ENCODE measurements at regions not wholly inside any gene's neighbourhood (a gene's known extent, or its start where the extent isn't known, plus 50 kb on each side); places are given as distances from the start of the nearest gene placed in this dataset.
"Not testable (repeated sequence)": the region's sequence is repeated elsewhere in the genome, so short reads cannot be mapped to it uniquely, and the experiment has no call there.

- no peaks in the 10 kb centered on the region for H3K9me3 ChIP-seq (ENCODE audit: control insufficient read depth, insufficient read depth, low read length)
These were observed 1240.9 kb downstream of the CDH11 start for GRCh38 chr16:63880948-63881347.

GRCh38 chr16:63877401-63877800, 1244.5 kb downstream of the CDH11 start:
- TF ChIP-seq EZH2phosphoT487 (IDR thresholded peaks at IDR 0.05; ENCODE audit: borderline replicate concordance, low read length) (no peak), CTCF (IDR thresholded peaks at IDR 0.05; ENCODE audit: low read depth, low read length, poor library complexity, severe bottlenecking) (no peak)
- Histone ChIP-seq H4K20me1 (ENCODE audit: control insufficient read depth, insufficient read depth, low read depth, low read length) (no peaks in the 10 kb centered on the region), H3F3A (ENCODE audit: control insufficient read depth, insufficient read depth) (no peaks in the 10 kb centered on the region), H3K9me3 (ENCODE audit: control insufficient read depth, insufficient read depth, low read length) (no peaks in the 10 kb centered on the region), H3K4me1 (ENCODE audit: control insufficient read depth, low read length) (no peaks in the 10 kb centered on the region), H3K4me2 (ENCODE audit: low read length) (no peak overlapping the region), H3K4me3 (ENCODE audit: low read length) (no peak overlapping the region), H3K27ac (ENCODE audit: low read depth, low read length) (no peak overlapping the region), H3K79me2 (ENCODE audit: control insufficient read depth, low read length) (no peaks in the 10 kb centered on the region), H3K9me2 (replicated peaks; ENCODE audit: control insufficient read depth, low read length) (no peaks in the 10 kb centered on the region), H3K27me3 (ENCODE audit: control insufficient read depth, low read length) (no peaks in the 10 kb centered on the region), H3K36me3 (ENCODE audit: control insufficient read depth, low read length) (no peaks in the 10 kb centered on the region)

More at GRCh38 chr16:63880948-63881347, 1240.9 kb downstream of the CDH11 start:
- TF ChIP-seq EZH2phosphoT487 (IDR thresholded peaks at IDR 0.05; ENCODE audit: borderline replicate concordance, low read length) = no peak
- no peak for TF ChIP-seq CTCF (IDR thresholded peaks at IDR 0.05; ENCODE audit: low read depth, low read length, poor library complexity, severe bottlenecking)
- H4K20me1 ChIP-seq (ENCODE audit: control insufficient read depth, insufficient read depth, low read depth, low read length) = no peaks in the 10 kb centered on the region
- H3K36me3 ChIP-seq (ENCODE audit: control insufficient read depth, low read length) = no peaks in the 10 kb centered on the region
- no peaks in the 10 kb centered on the region for H3K9me2 ChIP-seq (replicated peaks; ENCODE audit: control insufficient read depth, low read length)
- no peak overlapping the region for H3K4me3 ChIP-seq (ENCODE audit: low read length)
- no peaks in the 10 kb centered on the region for H3K4me1 ChIP-seq (ENCODE audit: control insufficient read depth, low read length)
- H3F3A ChIP-seq (ENCODE audit: control insufficient read depth, insufficient read depth) = no peaks in the 10 kb centered on the region
- H3K27me3 ChIP-seq (ENCODE audit: control insufficient read depth, low read length) = no peaks in the 10 kb centered on the region
- no peak overlapping the region for H3K4me2 ChIP-seq (ENCODE audit: low read length)
- H3K79me2 ChIP-seq (ENCODE audit: control insufficient read depth, low read length) = no peaks in the 10 kb centered on the region
- no peak overlapping the region for H3K27ac ChIP-seq (ENCODE audit: low read depth, low read length)

GRCh38 chr16:63876103-63876502, 1245.8 kb downstream of the CDH11 start:
- H3K4me3 ChIP-seq (ENCODE audit: low read length) = no peak overlapping the region
- H4K20me1 ChIP-seq (ENCODE audit: control insufficient read depth, insufficient read depth, low read depth, low read length) = no peaks in the 10 kb centered on the region
- H3K27me3 ChIP-seq (ENCODE audit: control insufficient read depth, low read length) = no peaks in the 10 kb centered on the region
- no peaks in the 10 kb centered on the region for H3K9me2 ChIP-seq (replicated peaks; ENCODE audit: control insufficient read depth, low read length)
- no peaks in the 10 kb centered on the region for H3K9me3 ChIP-seq (ENCODE audit: control insufficient read depth, insufficient read depth, low read length)
- no peak overlapping the region for H3K27ac ChIP-seq (ENCODE audit: low read depth, low read length)
- no peaks in the 10 kb centered on the region for H3F3A ChIP-seq (ENCODE audit: control insufficient read depth, insufficient read depth)
- H3K4me2 ChIP-seq (ENCODE audit: low read length) = no peak overlapping the region
- no peaks in the 10 kb centered on the region for H3K4me1 ChIP-seq (ENCODE audit: control insufficient read depth, low read length)
- TF ChIP-seq CTCF (IDR thresholded peaks at IDR 0.05; ENCODE audit: low read depth, low read length, poor library complexity, severe bottlenecking) = no peak
- no peak for TF ChIP-seq EZH2phosphoT487 (IDR thresholded peaks at IDR 0.05; ENCODE audit: borderline replicate concordance, low read length)
- H3K36me3 ChIP-seq (ENCODE audit: control insufficient read depth, low read length) = no peaks in the 10 kb centered on the region
- no peaks in the 10 kb centered on the region for H3K79me2 ChIP-seq (ENCODE audit: control insufficient read depth, low read length)

DNA sequence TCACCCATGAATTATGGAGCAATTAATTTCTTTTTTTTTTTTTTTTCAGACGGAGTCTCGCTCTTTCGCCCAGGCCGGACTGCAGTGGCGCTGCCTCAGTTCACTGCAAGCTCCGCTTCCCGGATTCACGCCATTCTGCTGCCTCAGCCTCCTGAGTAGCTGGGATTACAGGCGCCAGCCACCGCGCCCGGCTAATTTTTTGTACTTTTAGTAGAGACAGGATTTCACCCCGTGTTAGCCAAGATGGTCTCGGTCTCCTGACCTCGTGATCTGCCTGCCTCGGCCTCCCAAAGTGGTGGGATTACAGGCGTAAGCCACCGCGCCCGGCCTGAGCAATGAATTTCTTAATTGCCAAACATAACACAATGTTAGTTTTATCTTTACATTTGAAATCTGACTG, 1261.2 kb downstream of the CDH11 start:
- not testable (repeated sequence) for H3K4me1 ChIP-seq (ENCODE audit: control insufficient read depth, low read length); H3K36me3 ChIP-seq (ENCODE audit: control insufficient read depth, low read length); H4K20me1 ChIP-seq (ENCODE audit: control insufficient read depth, insufficient read depth, low read depth, low read length)

More for the DNA sequence above, 1261.2 kb downstream of the CDH11 start:
- H3K4me2 ChIP-seq (ENCODE audit: low read length); H3F3A ChIP-seq (ENCODE audit: control insufficient read depth, insufficient read depth); H3K4me3 ChIP-seq (ENCODE audit: low read length); H3K79me2 ChIP-seq (ENCODE audit: control insufficient read depth, low read length); H3K27me3 ChIP-seq (ENCODE audit: control insufficient read depth, low read length); H3K9me2 ChIP-seq (replicated peaks; ENCODE audit: control insufficient read depth, low read length); H3K9me3 ChIP-seq (ENCODE audit: control insufficient read depth, insufficient read depth, low read length); H3K27ac ChIP-seq (ENCODE audit: low read depth, low read length): not testable (repeated sequence)

Data from DOHH2 (cell line).